T-helper 17 cell (primary cell): ENCODE measurements at regions not wholly inside any gene's neighbourhood (a gene's known extent, or its start where the extent isn't known, plus 50 kb on each side); places are given as distances from the start of the nearest gene placed in this dataset.

Source experiments
- ATAC-seq: fragments of 150-1000 bp; cut with Tn5 transposase; 2 replicates; pipeline ENCODE4 v1.10.0; 2021; ENCODE audit warnings: mild to moderate bottlenecking, moderate library complexity
- DNase-seq, 3 donors: peaks; one replicate each; pipeline versions ENCODE4 v3.0.0 to v3.0.0-alpha.2; 2020 to 2021
- H3K9me3 ChIP-seq: one replicate; pipeline ENCODE4 v1.7.0; 2013; ENCODE audit warnings: low read length, mild to moderate bottlenecking; ENCODE audit not compliant: control insufficient read depth, poor library complexity, severe bottlenecking
- H3K27ac Mint-ChIP-seq: one replicate; pipeline ENCODE4 v1.8.0; 2022; ENCODE audit warnings: mild to moderate bottlenecking, moderate library complexity, mixed read lengths
- H3K27me3 Mint-ChIP-seq: one replicate; pipeline ENCODE4 v1.8.0; 2022; ENCODE audit warnings: mixed read lengths
- H3K36me3 Mint-ChIP-seq: one replicate; pipeline ENCODE4 v1.8.0; 2022; ENCODE audit warnings: low read depth, mixed read lengths
- H3K4me1 Mint-ChIP-seq: one replicate; pipeline ENCODE4 v1.8.0; 2022; ENCODE audit warnings: mild to moderate bottlenecking, mixed read lengths
- H3K4me3 Mint-ChIP-seq: one replicate; pipeline ENCODE4 v1.8.0; 2022; ENCODE audit warnings: mild to moderate bottlenecking, moderate library complexity, mixed read lengths

DNA sequence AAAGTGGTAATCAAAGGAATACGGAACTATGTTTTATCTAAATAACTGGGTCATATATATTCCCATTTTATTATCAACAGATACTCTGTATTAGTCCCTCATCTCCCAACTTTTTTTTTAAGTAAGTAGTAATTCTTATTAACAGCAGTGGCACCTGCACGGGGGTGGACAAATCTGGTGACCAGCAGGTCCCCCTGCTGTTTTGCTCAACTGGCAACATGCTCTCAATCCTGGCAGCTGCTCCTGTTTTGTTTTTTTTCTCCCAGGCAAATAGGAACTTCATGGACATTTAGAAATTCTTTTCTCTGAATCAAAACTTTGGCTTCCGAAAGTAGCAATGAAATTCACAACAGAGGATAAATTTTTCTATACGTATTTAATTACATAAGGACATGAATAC is 193.5 kb downstream of the SS18 start:
- no peaks in the 10 kb centered on the region for H3K9me3 ChIP-seq
- Mint-ChIP-seq H3K4me3 (no peak overlapping the region), H3K27me3 (peaks cover 28% of the 10 kb centered on the region), H3K36me3 (no peaks in the 10 kb centered on the region), H3K27ac (no peak overlapping the region), H3K4me1 (peaks cover 3% of the 10 kb centered on the region)
- no peak for ATAC-seq
- no peak for DNase-seq

DNA sequence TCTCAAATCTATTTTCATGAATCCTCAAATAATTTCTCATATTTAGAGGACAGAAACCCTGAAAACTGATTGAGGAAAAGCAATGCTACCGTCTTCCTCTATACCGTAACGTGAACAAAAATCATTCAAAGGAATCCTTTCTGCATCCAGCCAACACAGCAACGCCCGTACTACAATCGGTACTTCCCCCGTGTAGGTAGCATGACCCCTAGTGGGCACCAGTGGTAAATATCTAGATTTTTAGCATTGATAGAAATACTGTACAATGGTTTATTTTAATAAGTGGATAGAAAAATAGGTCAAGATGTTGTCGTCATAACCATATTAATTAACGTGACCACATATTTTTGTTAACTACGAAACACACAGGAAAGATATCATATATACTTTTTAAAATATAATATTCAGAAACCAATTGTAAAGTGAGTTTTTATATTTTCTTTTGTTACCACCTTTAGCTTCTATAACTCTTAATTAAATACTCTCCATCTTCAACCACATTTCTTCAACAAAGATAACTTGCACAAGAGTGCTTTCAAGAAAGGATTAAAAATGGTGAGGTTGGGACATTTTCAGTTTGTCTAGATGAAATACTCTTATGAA is 194.1 kb downstream of the SS18 start:
- Mint-ChIP-seq H3K4me3 (no peak overlapping the region), H3K27me3 (peaks cover 29% of the 10 kb centered on the region), H3K27ac (no peak overlapping the region), H3K4me1 (peaks cover 3% of the 10 kb centered on the region), H3K36me3 (no peaks in the 10 kb centered on the region)
- H3K9me3 ChIP-seq, result no peaks in the 10 kb centered on the region
- no peak for DNase-seq
- peak; percentile 51 for ATAC-seq

DNA sequence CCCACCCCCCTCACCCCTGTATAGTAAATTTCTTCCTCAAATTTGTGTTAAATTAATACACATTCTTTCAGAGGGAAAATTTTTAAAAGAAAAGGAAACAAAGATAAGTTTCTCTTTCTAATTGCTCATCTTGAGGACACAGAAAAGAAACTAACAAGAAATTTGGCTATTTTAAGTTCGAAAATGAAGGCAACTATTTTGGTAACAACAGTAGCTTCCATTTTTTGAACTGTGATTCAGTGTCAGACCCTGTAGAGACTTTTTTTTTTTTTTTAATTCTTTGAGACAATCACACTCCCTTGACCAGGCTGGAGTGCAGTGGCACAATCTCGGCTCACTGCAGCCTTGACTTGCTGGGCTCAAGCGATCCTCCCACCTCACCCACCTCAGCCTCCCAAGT is 194.9 kb downstream of the SS18 start:
- peaks cover 3% of the 10 kb centered on the region for H3K4me1 Mint-ChIP-seq
- H3K27ac Mint-ChIP-seq, result no peak overlapping the region
- H3K27me3 Mint-ChIP-seq, result peaks cover 29% of the 10 kb centered on the region
- no peaks in the 10 kb centered on the region for H3K9me3 ChIP-seq
- ATAC-seq (no peak), DNase-seq (no peak)
- no peak overlapping the region for H3K4me3 Mint-ChIP-seq
- no peaks in the 10 kb centered on the region for H3K36me3 Mint-ChIP-seq

DNA sequence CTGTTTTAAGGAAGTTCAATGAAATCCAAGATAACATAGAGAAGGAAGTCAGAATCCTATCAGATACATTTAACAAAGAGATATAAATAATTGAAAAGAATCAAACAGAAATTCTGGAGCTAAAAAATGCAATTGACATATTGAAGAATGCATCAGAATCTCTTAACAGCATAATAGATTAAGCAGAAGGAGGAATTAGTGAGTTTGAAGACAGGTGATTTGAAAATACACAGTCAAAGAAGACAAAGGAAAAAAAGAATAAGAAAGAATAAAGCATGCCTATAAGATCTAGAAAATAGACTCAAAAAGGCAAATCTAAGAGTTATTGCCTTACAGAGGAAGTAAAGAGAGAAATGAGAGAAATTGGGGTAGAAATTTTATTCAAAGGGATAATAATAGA is 204.1 kb downstream of the SS18 start:
- Mint-ChIP-seq H3K36me3 (no peaks in the 10 kb centered on the region), H3K27ac (no peak overlapping the region), H3K27me3 (peaks cover 4% of the 10 kb centered on the region), H3K4me1 (no peaks in the 10 kb centered on the region), H3K4me3 (no peak overlapping the region)
- DNase-seq, result no peak
- no peaks in the 10 kb centered on the region for H3K9me3 ChIP-seq
- ATAC-seq, result no peak

DNA sequence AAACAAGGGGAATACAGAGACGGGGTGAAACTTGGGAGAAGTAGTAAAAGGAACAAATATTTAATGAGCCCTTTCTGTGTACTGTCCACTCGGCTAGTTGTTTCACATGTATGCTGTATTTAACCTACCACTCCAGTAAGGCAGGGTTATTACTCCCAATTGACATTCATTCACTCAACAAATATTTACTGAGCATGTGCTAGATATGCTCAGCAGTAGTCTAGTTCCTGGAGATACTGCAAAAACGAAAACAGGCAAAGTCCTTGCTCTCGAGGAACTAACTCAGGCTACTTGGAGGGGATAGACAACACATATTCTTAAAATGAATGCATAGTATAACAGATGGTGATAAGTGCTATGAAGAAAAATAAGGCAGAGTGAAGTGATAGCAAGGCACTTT is 207.3 kb downstream of the SS18 start:
- Mint-ChIP-seq H3K4me1 (no peaks in the 10 kb centered on the region), H3K27ac (no peak overlapping the region), H3K27me3 (peaks cover 30% of the 10 kb centered on the region), H3K4me3 (no peak overlapping the region), H3K36me3 (no peaks in the 10 kb centered on the region)
- ATAC-seq (no peak), DNase-seq (no peak)
- no peaks in the 10 kb centered on the region for H3K9me3 ChIP-seq

DNA sequence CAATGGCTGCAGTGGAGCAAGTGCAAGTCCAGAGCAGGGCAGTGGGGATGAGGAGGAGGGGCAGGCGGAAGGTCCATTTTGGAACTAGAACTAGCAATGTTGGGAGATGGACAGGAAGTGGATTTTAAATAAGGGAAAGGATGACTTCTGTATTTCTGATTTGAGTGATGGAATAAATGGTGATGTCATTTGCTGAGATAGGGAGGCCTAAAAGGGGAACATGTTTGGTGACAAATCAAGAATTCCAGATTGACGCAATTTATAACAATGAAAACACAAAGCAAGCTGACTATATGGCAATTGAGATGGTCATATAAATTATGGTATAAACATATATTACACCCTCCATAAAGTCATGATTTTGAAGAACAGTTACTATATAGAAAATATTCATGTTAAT is 209.3 kb downstream of the SS18 start:
- no peak for DNase-seq
- H3K9me3 ChIP-seq, result no peaks in the 10 kb centered on the region
- Mint-ChIP-seq H3K27me3 (peaks cover 39% of the 10 kb centered on the region), H3K27ac (no peak overlapping the region), H3K36me3 (no peaks in the 10 kb centered on the region), H3K4me3 (no peak overlapping the region), H3K4me1 (no peaks in the 10 kb centered on the region)
- ATAC-seq, result no peak

DNA sequence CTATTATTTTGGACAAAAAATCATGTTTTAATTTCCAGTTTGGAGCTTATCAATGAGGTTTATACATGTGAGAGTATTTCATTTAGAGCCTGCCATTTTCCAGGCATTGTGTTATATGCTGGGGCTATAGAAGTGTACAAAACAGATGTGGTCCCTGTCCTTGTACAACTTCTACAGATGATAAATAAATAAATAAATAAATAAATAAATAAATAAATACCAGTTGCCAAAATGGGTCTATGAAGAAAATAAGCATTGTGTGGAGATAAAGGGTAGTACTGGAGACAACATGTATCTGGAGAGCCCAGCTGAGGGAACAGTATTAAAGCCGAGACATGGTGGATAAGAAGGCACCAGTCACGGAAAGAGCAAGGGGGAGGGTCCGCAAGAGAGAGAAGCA is 210.0 kb downstream of the SS18 start:
- Mint-ChIP-seq H3K4me3 (no peak overlapping the region), H3K27ac (no peak overlapping the region), H3K27me3 (peaks cover 39% of the 10 kb centered on the region), H3K36me3 (no peaks in the 10 kb centered on the region), H3K4me1 (no peaks in the 10 kb centered on the region)
- no peak for DNase-seq
- H3K9me3 ChIP-seq, result no peaks in the 10 kb centered on the region
- no peak for ATAC-seq

DNA sequence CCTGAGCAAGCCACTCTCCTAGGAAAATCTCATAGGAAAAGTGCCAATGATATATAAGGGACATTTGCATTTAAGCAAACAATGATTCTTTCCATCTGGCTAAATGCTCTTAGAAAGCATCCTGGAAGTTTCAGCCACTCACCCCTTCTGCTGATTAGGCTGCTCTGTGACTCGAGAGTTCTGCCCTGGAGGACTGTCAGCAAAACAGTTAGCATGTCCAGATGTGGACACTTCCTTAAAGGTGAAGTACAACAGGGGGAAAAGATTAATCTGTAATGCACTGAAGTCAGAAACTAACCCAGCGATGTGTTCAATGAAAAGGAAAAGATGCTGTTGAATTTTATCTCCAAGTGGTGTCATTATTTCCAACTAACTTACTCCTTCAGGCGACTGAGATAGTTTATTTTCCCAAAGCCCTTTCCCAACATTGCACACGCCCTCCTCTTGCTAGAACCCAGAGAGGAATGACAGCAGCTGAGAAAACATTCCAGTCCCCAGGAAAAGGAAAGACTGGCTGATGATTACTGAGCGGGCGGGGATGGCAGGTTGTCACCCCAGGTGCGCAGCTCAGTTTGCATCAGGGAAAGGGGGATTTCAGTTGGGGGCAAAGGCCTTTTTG is 214.0 kb downstream of the SS18 start:
- no peak overlapping the region for H3K4me3 Mint-ChIP-seq
- H3K27me3 Mint-ChIP-seq, result peaks cover 40% of the 10 kb centered on the region
- H3K36me3 Mint-ChIP-seq, result no peaks in the 10 kb centered on the region
- no peaks in the 10 kb centered on the region for H3K4me1 Mint-ChIP-seq
- H3K27ac Mint-ChIP-seq, result no peak overlapping the region
- DNase-seq (no peak), ATAC-seq (no peak)
- H3K9me3 ChIP-seq, result no peaks in the 10 kb centered on the region

DNA sequence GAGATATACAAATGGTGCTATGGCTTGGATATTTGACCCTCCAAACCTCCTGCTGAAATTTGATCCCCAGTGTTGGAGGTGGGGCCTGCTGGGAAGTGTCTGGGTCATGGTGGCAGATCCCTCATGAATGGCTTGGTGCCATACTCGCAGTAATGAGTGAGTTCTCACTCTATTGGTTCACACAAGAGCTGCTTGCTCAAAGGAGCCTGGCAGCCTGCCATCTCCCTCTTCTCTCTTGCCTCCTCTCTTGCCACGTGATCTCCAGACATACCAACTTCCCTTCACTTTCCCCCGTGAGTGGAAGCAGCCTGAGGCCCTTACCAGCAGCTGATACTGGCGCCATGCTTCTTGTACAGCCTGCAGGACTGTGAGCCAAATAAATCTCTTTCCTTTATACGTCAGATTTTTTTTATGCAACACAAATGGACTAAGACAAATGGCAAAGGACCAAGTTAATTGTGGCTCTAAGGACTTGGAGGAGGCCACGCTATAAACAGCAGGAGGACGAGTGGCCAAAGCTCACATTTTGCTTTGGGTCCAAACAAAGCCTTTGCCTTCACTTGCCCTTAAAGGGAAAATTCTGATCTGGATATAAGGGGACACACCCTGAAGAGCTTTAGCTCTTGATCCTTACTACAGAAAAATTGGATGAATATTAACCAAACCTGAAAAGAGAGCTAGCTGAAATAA is 214.7 kb downstream of the SS18 start:
- peaks cover 38% of the 10 kb centered on the region for H3K27me3 Mint-ChIP-seq
- DNase-seq, result no peak
- ATAC-seq, result no peak
- H3K27ac Mint-ChIP-seq, result no peak overlapping the region
- H3K4me1 Mint-ChIP-seq, result no peaks in the 10 kb centered on the region
- no peaks in the 10 kb centered on the region for H3K36me3 Mint-ChIP-seq
- H3K4me3 Mint-ChIP-seq, result no peak overlapping the region
- H3K9me3 ChIP-seq, result no peaks in the 10 kb centered on the region

DNA sequence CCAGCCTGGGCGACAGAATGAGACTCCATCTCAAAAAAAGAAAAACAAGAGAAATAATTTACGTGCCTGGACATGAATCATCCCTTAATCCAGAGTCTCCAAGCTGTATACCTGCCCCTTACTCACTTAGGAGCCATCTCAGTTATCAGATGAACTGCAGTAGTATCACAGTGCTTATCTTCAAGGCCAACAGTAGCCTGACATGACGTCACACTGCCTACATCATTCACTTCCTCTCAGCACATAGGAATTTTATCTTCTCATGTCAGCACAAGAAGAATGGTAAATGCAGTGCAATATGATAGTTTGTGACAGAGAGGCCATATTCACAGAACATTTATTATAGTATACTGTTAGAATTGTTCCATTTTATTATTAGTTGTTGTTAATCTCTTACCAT is 216.6 kb downstream of the SS18 start:
- no peak overlapping the region for H3K27ac Mint-ChIP-seq
- DNase-seq (no peak), ATAC-seq (no peak)
- H3K4me3 Mint-ChIP-seq, result no peak overlapping the region
- no peaks in the 10 kb centered on the region for H3K4me1 Mint-ChIP-seq
- H3K9me3 ChIP-seq, result no peaks in the 10 kb centered on the region
- no peaks in the 10 kb centered on the region for H3K36me3 Mint-ChIP-seq
- H3K27me3 Mint-ChIP-seq, result peaks cover 35% of the 10 kb centered on the region

DNA sequence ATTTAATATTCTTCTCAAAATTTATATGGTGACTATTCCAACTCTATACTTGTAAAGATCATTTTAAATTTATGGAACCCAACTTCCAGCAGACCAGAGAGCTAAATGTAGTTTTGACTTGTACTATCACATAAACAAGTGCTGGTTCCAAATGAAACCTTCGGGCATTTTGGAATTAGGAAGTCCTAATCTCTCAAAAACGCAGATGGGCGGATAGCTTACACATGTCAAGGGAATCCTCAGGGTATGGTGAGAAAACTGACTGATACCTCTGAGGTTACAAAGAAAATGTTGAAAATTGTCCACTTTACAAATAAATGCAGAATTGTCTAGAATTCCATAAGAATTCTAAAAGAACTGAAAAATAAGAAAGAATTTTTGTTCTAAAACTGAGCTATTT is 224.1 kb downstream of the SS18 start:
- no peak for DNase-seq
- H3K27ac Mint-ChIP-seq, result no peak overlapping the region
- H3K4me1 Mint-ChIP-seq, result no peaks in the 10 kb centered on the region
- H3K27me3 Mint-ChIP-seq, result peaks cover 22% of the 10 kb centered on the region
- H3K36me3 Mint-ChIP-seq, result no peaks in the 10 kb centered on the region
- H3K4me3 Mint-ChIP-seq, result no peak overlapping the region
- no peaks in the 10 kb centered on the region for H3K9me3 ChIP-seq
- ATAC-seq, result no peak

DNA sequence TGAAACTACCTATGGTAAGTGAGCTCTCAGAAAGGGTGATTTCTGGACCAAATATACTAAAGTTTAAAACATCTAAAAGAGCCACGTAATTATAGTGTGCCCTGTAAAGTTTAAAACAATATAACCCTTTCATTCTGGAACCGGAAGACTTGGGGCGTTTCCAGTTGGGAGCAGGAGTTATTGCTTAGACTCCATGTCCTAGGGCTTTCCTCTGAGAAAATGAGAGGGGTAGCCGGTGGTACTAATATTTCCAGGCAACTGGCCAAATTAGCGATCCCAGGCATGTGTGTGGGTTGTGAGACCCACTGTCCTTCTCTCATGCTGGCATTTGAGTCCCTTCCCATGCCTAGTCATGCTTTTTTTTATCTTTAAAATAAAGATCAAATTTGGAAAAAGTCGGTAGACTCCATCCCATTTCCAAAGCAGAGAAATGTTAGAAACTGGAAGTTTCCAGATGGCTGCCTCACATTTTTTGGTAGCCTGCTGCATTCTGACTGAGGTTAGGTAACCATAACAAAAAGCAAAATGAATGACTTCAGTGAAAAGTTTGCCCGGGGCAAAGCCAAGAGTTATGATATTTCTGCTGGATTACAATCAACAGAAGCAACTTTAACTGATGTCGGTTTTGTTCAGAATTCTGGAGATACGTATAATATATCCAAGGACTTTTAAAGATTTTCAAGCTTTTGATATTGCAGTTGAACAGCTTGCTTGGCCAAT is 227.4 kb downstream of the SS18 start:
- ATAC-seq, result no peak
- Mint-ChIP-seq H3K4me3 (no peak overlapping the region), H3K36me3 (no peaks in the 10 kb centered on the region), H3K4me1 (no peaks in the 10 kb centered on the region), H3K27me3 (peaks cover 10% of the 10 kb centered on the region), H3K27ac (no peak overlapping the region)
- DNase-seq, result no peak
- no peaks in the 10 kb centered on the region for H3K9me3 ChIP-seq

DNA sequence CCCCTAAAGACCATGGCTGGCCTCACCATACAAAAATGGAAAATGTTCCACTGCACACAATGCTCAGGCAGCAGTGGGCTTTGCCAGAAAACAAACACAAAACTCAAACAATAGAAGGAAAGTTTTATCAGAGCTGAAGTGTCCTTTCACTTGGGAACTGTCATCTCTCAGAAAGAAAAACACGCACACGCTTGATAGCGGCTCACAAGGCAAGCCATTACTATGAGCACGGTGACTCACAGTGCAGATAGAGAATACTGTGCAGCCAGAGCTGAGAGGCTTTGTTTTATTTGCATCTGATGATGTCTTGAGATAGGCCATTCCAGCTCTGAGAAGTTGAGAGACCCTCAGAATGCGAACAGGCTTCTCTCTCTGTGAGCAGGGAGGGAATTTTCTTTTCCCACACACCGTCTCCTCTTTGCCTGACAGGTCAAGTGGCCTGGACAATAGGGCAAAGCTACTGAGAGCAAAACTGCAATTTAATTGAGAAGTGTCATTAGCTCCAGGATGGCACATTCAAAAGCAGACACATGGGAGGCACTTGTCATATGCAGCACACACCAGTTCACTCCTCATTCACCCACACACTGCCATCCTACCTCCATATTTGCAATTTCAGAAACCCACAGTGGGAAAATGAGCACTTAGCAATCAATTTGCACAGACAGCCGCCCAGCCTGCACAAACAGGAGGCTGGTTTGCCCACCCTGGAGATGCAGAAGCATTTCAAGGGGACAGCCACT is 236.6 kb downstream of the SS18 start:
- H3K36me3 Mint-ChIP-seq, result no peaks in the 10 kb centered on the region
- no peak for DNase-seq
- H3K27ac Mint-ChIP-seq, result no peak overlapping the region
- H3K4me1 Mint-ChIP-seq, result peaks cover 2% of the 10 kb centered on the region
- no peaks in the 10 kb centered on the region for H3K9me3 ChIP-seq
- H3K4me3 Mint-ChIP-seq, result no peak overlapping the region
- peaks cover 12% of the 10 kb centered on the region for H3K27me3 Mint-ChIP-seq
- no peak for ATAC-seq
